ENCODE measurements at regions not wholly inside any gene's neighbourhood (a gene's known extent, or its start where the extent isn't known, plus 50 kb on each side); places are given as distances from the start of the nearest gene placed in this dataset. TPM values are rescaled to one million over a fixed set of nuclear protein-coding genes. Genes with fewer than 3 reads are reported as not detected.

- TF ChIP-seq ZNF462 (CRISPR knock-in tag; IDR thresholded peaks at IDR 0.05), result no peak
Observed at GRCh38 chr12:104814944-104815343, 143.1 kb downstream of the SLC41A2 start (continued).

Small RNA genes in the stretch of these regions (small RNA-seq; reads per million reads assigned to genes)
- not detected for gene RF00019 (ENCODE audit: low replicate concordance)

Data from GM23338 (cell line).